ENCODE measurements at regions not wholly inside any gene's neighbourhood (a gene's known extent, or its start where the extent isn't known, plus 50 kb on each side); places are given as distances from the start of the nearest gene placed in this dataset.
A peak's percentile ranks its signal among the peaks of the same experiment; 100 is the strongest.

- no peak for DNase-seq
Observed at GRCh38 chr13:38520041-38520440, 166.8 kb upstream of the FREM2 start.

- no peak for DNase-seq
Observed at GRCh38 chr13:38527140-38527539, 159.7 kb upstream of the FREM2 start.

GRCh38 chr13:38528986-38529385 lies 157.9 kb upstream of the FREM2 start:
- DNase-seq = peak; percentile 30

GRCh38 chr13:38530492-38530891 lies 156.4 kb upstream of the FREM2 start:
- peak; percentile 44 for DNase-seq

- DNase-seq = peak; percentile 95
Observed at GRCh38 chr13:38535261-38535660, 151.6 kb upstream of the FREM2 start.

GRCh38 chr13:38537051-38537450 lies 149.8 kb upstream of the FREM2 start:
- peak; percentile 7 for DNase-seq

GRCh38 chr13:38538422-38538821 lies 148.5 kb upstream of the FREM2 start:
- peak; percentile 56 for DNase-seq

GRCh38 chr13:38539632-38540031 lies 147.2 kb upstream of the FREM2 start:
- DNase-seq = no peak

- no peak for DNase-seq
Observed at GRCh38 chr13:38542601-38543000, 144.3 kb upstream of the FREM2 start.

- no peak for DNase-seq
Observed at GRCh38 chr13:38543561-38543960, 143.3 kb upstream of the FREM2 start.

- peak; percentile 50 for DNase-seq
Observed at GRCh38 chr13:38563739-38564138, 123.1 kb upstream of the FREM2 start.

GRCh38 chr13:38564256-38565150 lies 122.4 kb upstream of the FREM2 start:
- DNase-seq = peak; percentile 91

GRCh38 chr13:38566023-38566422 lies 120.9 kb upstream of the FREM2 start:
- DNase-seq = no peak

- DNase-seq = peak; percentile 82
Observed at GRCh38 chr13:38566519-38566918, 120.4 kb upstream of the FREM2 start.

GRCh38 chr13:38570706-38571105 lies 116.2 kb upstream of the FREM2 start:
- no peak for DNase-seq

GRCh38 chr13:38575427-38575826 lies 111.5 kb upstream of the FREM2 start:
- DNase-seq = no peak

- no peak for DNase-seq
Observed at GRCh38 chr13:38577048-38577447, 109.8 kb upstream of the FREM2 start.

- peak; percentile 72 for DNase-seq
Observed at GRCh38 chr13:38582133-38582532, 104.7 kb upstream of the FREM2 start.

GRCh38 chr13:38590230-38590629 lies 96.6 kb upstream of the FREM2 start:
- DNase-seq = no peak

GRCh38 chr13:38590796-38591507 lies 95.9 kb upstream of the FREM2 start:
- DNase-seq = peak; percentile 31

- DNase-seq = peak; percentile 22
Observed at GRCh38 chr13:38602266-38602665, 84.6 kb upstream of the FREM2 start.

- no peak for DNase-seq
Observed at GRCh38 chr13:38606699-38607535, 80.0 kb upstream of the FREM2 start.

GRCh38 chr13:38617936-38618335 lies 68.9 kb upstream of the FREM2 start:
- no peak for DNase-seq
